OCI-LY7 (cell line): ENCODE measurements at regions not wholly inside any gene's neighbourhood (a gene's known extent, or its start where the extent isn't known, plus 50 kb on each side); places are given as distances from the start of the nearest gene placed in this dataset.

Experiments
- BruUV-seq: library from RNA; stranded (reverse); fragments of 400-500 nt; replicated peaks from 2 replicates; lab custom pipeline; 2021; lab: Mats Ljungman, UMichigan
- CTCF ChIA-PET: fragments of 300-600 bp; sonication (Branson Sonifier 250); formaldehyde crosslinking; loops from one replicate; lab custom pipeline; 2022; ENCODE audit warnings: antibody characterized with exemption; ENCODE audit not compliant: unreplicated experiment; lab: Charles Lee
- POLR2A ChIA-PET: fragments of 300-600 bp; sonication (Branson Sonifier 250); formaldehyde crosslinking; loops from one replicate; lab custom pipeline; 2022; ENCODE audit warnings: antibody characterized with exemption; lab: Charles Lee
- DNase-seq: peaks from one replicate; pipeline ENCODE4 v3.0.0-alpha.2; 2015; ENCODE audit warnings: low spot score
- H2AFZ ChIP-seq: fragments of 200-600 bp; sonication (generic), shearing (Covaris generic); 2 replicates; pipeline ENCODE4 v1.6.1; 2014; ENCODE audit warnings: mild to moderate bottlenecking, antibody characterized with exemption, low read length, moderate library complexity
- H3K27ac ChIP-seq: fragments of 200-600 bp; sonication (generic); 2 replicates; pipeline ENCODE4 v1.5.1; 2014; ENCODE audit warnings: mixed run types, low read depth, mild to moderate bottlenecking, moderate library complexity, low read length, inconsistent platforms; ENCODE audit not compliant: poor library complexity, severe bottlenecking
- H3K36me3 ChIP-seq: fragments of 200-600 bp; sonication (generic); 2 replicates; pipeline ENCODE4 v1.6.1; 2014; ENCODE audit warnings: mild to moderate bottlenecking, antibody characterized with exemption, low read length, moderate library complexity, mixed read lengths; ENCODE audit not compliant: insufficient read depth
- H3K4me1 ChIP-seq: fragments of 200-600 bp; sonication (generic); 2 replicates; pipeline ENCODE4 v1.5.1; 2014; ENCODE audit warnings: mild to moderate bottlenecking, low read length; ENCODE audit not compliant: insufficient read depth, poor library complexity, severe bottlenecking
- H3K4me2 ChIP-seq: fragments of 200-600 bp; sonication (generic); 2 replicates; pipeline ENCODE4 v1.6.1; 2014; ENCODE audit warnings: mild to moderate bottlenecking, low read length
- H3K4me3 ChIP-seq: fragments of 200-600 bp; sonication (generic); 2 replicates; pipeline ENCODE4 v1.5.1; 2014; ENCODE audit warnings: mild to moderate bottlenecking, low read depth, low read length; ENCODE audit not compliant: poor library complexity, severe bottlenecking
- H3K79me2 ChIP-seq: fragments of 200-600 bp; sonication (generic); 2 replicates; pipeline ENCODE4 v1.6.1; 2016; ENCODE audit warnings: low read depth, mild to moderate bottlenecking, low read length, moderate library complexity, mixed read lengths; ENCODE audit not compliant: insufficient read depth
- H3K9me2 ChIP-seq: fragments of 200-600 bp; sonication (generic); 2 replicates; pipeline ENCODE4 v1.6.1; 2016; ENCODE audit warnings: mild to moderate bottlenecking, low read length, mixed read lengths; ENCODE audit not compliant: insufficient read depth
- H3K9me3 ChIP-seq: fragments of 200-600 bp; sonication (generic); 2 replicates; pipeline ENCODE4 v1.6.1; 2014; ENCODE audit warnings: mild to moderate bottlenecking, mixed run types, low read length, mixed read lengths
- H4K20me1 ChIP-seq: fragments of 200-600 bp; sonication (generic); 2 replicates; pipeline ENCODE4 v1.6.1; 2014; ENCODE audit warnings: mild to moderate bottlenecking, antibody characterized with exemption, low read length, moderate library complexity, mixed read lengths; ENCODE audit not compliant: insufficient read depth
- CTCF ChIP-seq: fragments of 200-600 bp; sonication (generic); conservative IDR thresholded peaks from 2 replicates; pipeline ENCODE4 v1.5.1; 2014; ENCODE audit warnings: mild to moderate bottlenecking, antibody characterized with exemption, low read length, moderate library complexity, mixed read lengths
- EZH2phosphoT487 ChIP-seq: fragments of 200-600 bp; sonication (generic); IDR thresholded peaks from 2 replicates; pipeline ENCODE4 v1.6.1; 2018; ENCODE audit warnings: low read depth, borderline replicate concordance, mild to moderate bottlenecking, mixed run types, antibody characterized with exemption, low read length, moderate library complexity, mixed read lengths
- intact Hi-C: fragments of 100-400 bp; cut with micrococcal nuclease; formaldehyde crosslinking; loops from one replicate; pipeline ENCODE4 v1.10.0; 2022; ENCODE audit not compliant: unreplicated experiment

- Histone ChIP-seq H3K9me2 (no peaks in the 10 kb centered on the region), H3K4me3 (no peak overlapping the region), H3K27ac (no peak overlapping the region), H3K79me2 (no peaks in the 10 kb centered on the region), H3K4me2 (no peak overlapping the region), H2AFZ (no peak overlapping the region), H4K20me1 (no peaks in the 10 kb centered on the region), H3K9me3 (peaks cover 9% of the 10 kb centered on the region; the same call in 1 of the 2 replicates), H3K36me3 (no peaks in the 10 kb centered on the region), H3K4me1 (no peaks in the 10 kb centered on the region)
- intact Hi-C loops: no loop called here
- ChIA-PET CTCF (no interaction called here), POLR2A (no interaction called here)
- BruUV-seq: no TSS peak
- no peak for DNase-seq
- TF ChIP-seq CTCF (no peak), EZH2phosphoT487 (no peak)
Observed at GRCh38 chr2:469514-469913, 181.6 kb upstream of the ALKAL2 start.

GRCh38 chr2:468648-469336 lies 180.9 kb upstream of the ALKAL2 start:
- Histone ChIP-seq H3K9me3 (peaks cover 9% of the 10 kb centered on the region; the same call in 1 of the 2 replicates), H3K4me2 (no peak overlapping the region), H3K4me1 (no peaks in the 10 kb centered on the region), H3K36me3 (no peaks in the 10 kb centered on the region), H3K4me3 (no peak overlapping the region), H2AFZ (no peak overlapping the region), H4K20me1 (no peaks in the 10 kb centered on the region), H3K27ac (no peak overlapping the region), H3K9me2 (no peaks in the 10 kb centered on the region), H3K79me2 (no peaks in the 10 kb centered on the region)
- no TSS peak for BruUV-seq
- no peak for DNase-seq
- no peak for TF ChIP-seq EZH2phosphoT487
- TF ChIP-seq CTCF: no peak
- intact Hi-C loops: no loop called here
- ChIA-PET POLR2A (no interaction called here), CTCF (no interaction called here)

- H4K20me1 ChIP-seq: no peaks in the 10 kb centered on the region
- no peak overlapping the region for H2AFZ ChIP-seq
- intact Hi-C loops: no loop called here
- H3K79me2 ChIP-seq: no peaks in the 10 kb centered on the region
- DNase-seq: no peak
- H3K4me2 ChIP-seq: no peak overlapping the region
- BruUV-seq: no TSS peak
- no peak overlapping the region for H3K27ac ChIP-seq
- no peaks in the 10 kb centered on the region for H3K36me3 ChIP-seq
- no peaks in the 10 kb centered on the region for H3K4me1 ChIP-seq
- 0 out of 2 replicates have a peak, but pooled peaks cover 3% of the 10 kb centered on the region for H3K9me3 ChIP-seq
- H3K9me2 ChIP-seq: no peaks in the 10 kb centered on the region
- POLR2A ChIA-PET: no interaction called here
- H3K4me3 ChIP-seq: no peak overlapping the region
- TF ChIP-seq EZH2phosphoT487 (no peak), CTCF (no peak)
- CTCF ChIA-PET: interaction anchor here (0.6 kb wide), 1 partner anchor 15 kb away, joined by 4 read pairs; no protein-coding TSS in a partner anchor
Observed at GRCh38 chr2:467892-468647, 180.2 kb upstream of the ALKAL2 start.
